B cell (primary cell): ENCODE measurements at regions not wholly inside any gene's neighbourhood (a gene's known extent, or its start where the extent isn't known, plus 50 kb on each side); places are given as distances from the start of the nearest gene placed in this dataset.

Experiments used
- ATAC-seq: fragments of 200-7000 bp; cut with Tn5 transposase; one replicate; pipeline ENCODE4 v1.10.0; 2021; ENCODE audit warnings: low read depth, mild to moderate bottlenecking, moderate number of reproducible peaks, moderate library complexity
- CTCF ChIA-PET: fragments of 350-600 bp; sonication (Branson Sonifier 250); formaldehyde crosslinking; loops from one replicate; lab custom pipeline; 2021; ENCODE audit warnings: antibody characterized with exemption, inconsistent platforms; lab: Charles Lee
- POLR2A ChIA-PET: fragments of 350-600 bp; sonication (Branson Sonifier 250); formaldehyde crosslinking; loops from one replicate; lab custom pipeline; 2021; ENCODE audit warnings: antibody characterized with exemption; lab: Charles Lee
- DNase-seq: peaks from one replicate; pipeline ENCODE4 v3.0.0; 2013
- H2AFZ ChIP-seq: 2 replicates; pipeline ENCODE4 v1.6.1; 2012; ENCODE audit warnings: mild to moderate bottlenecking, low read depth, low read length; ENCODE audit not compliant: insufficient read depth, poor library complexity, severe bottlenecking
- H3K27ac ChIP-seq, 2 donors: 1 replicate in 1 of 2; 2 replicates in 1 of 2; pipeline ENCODE4 v1.5.1; 2012 to 2013; ENCODE audit warnings: low read length in 2 of 2, mild to moderate bottlenecking in 2 of 2, moderate library complexity in 1 of 2
- H3K27me3 ChIP-seq, 4 experiments: fragments of 200-600 bp in 1 of 4; sonication (generic) in 1 of 4; replicated peaks in 1 of 4; 1 replicate in 2 of 4; 2 replicates in 2 of 4; pipeline versions ENCODE4 v1.6.1 to v1.7.0; 2013 to 2016; ENCODE audit warnings: low read length in 3 of 4, mild to moderate bottlenecking in 2 of 4, mixed read lengths in 1 of 4, moderate library complexity in 1 of 4; ENCODE audit not compliant: insufficient read depth in 4 of 4, control insufficient read depth in 3 of 4; ENCODE audit errors: control extremely low read depth in 1 of 4
- H3K36me3 ChIP-seq, 2 experiments: replicated peaks in 1 of 2; 1 replicate in 1 of 2; 2 replicates in 1 of 2; pipeline versions ENCODE4 v1.6.1 to v1.7.1; 2013; ENCODE audit warnings: low read length in 1 of 2; ENCODE audit not compliant: insufficient read depth in 2 of 2, control insufficient read depth in 1 of 2; ENCODE audit errors: control extremely low read depth in 1 of 2, extremely low read depth in 1 of 2
- H3K4me1 ChIP-seq, 2 donors: fragments of 200-600 bp in 1 of 2; sonication (generic) in 1 of 2; 1 replicate in 1 of 2; 2 replicates in 1 of 2; pipeline versions ENCODE4 v1.5.1 to v1.6.1; 2013 to 2017; ENCODE audit warnings: low read length in 2 of 2; ENCODE audit not compliant: control insufficient read depth in 2 of 2, insufficient read depth in 2 of 2
- H3K4me2 ChIP-seq: replicated peaks from 2 replicates; pipeline ENCODE3; 2012; ENCODE audit warnings: mild to moderate bottlenecking, low read depth, low read length; ENCODE audit not compliant: poor library complexity, severe bottlenecking
- H3K4me3 ChIP-seq, 5 experiments: fragments of 200-600 bp in 1 of 5; sonication (generic) in 1 of 5; 1 replicate in 3 of 5; 2 replicates in 2 of 5; pipeline versions ENCODE4 v1.5.1 to v1.7.0; 2011 to 2016; ENCODE audit warnings: low read length in 4 of 5, mild to moderate bottlenecking in 4 of 5, low read depth in 2 of 5, control low read depth in 1 of 5, moderate library complexity in 1 of 5; ENCODE audit not compliant: insufficient read depth in 1 of 5; ENCODE audit errors: control extremely low read depth in 1 of 5, extremely low read depth in 1 of 5
- H3K79me2 ChIP-seq: fragments of 200-600 bp; sonication (generic); one replicate; pipeline ENCODE4 v1.6.0; 2016; ENCODE audit warnings: low read length; ENCODE audit not compliant: control insufficient read depth, insufficient read depth
- H3K9ac ChIP-seq: fragments of 200-600 bp; sonication (generic); 2 replicates; pipeline ENCODE4 v1.6.1; 2017; ENCODE audit warnings: mild to moderate bottlenecking, low read length, moderate library complexity
- H3K9me3 ChIP-seq, 3 donors: one replicate each; pipeline versions ENCODE4 v1.6.1 to v1.7.1; 2013; ENCODE audit warnings: low read length in 2 of 3; ENCODE audit not compliant: control insufficient read depth in 2 of 3, insufficient read depth in 1 of 3; ENCODE audit errors: control extremely low read depth in 1 of 3
- H4K20me1 ChIP-seq: 2 replicates; pipeline ENCODE4 v1.6.0; 2012; ENCODE audit warnings: mild to moderate bottlenecking, low read length; ENCODE audit not compliant: insufficient read depth, control insufficient read depth, poor library complexity, severe bottlenecking
- H3K27ac Mint-ChIP-seq: one replicate; pipeline ENCODE4 v1.8.0; 2021; ENCODE audit warnings: mixed read lengths
- H3K27me3 Mint-ChIP-seq: one replicate; pipeline ENCODE4 v1.8.0; 2021; ENCODE audit warnings: mixed read lengths
- H3K4me1 Mint-ChIP-seq: one replicate; pipeline ENCODE4 v1.8.0; 2021; ENCODE audit warnings: mixed read lengths
- H3K4me3 Mint-ChIP-seq: one replicate; pipeline ENCODE4 v1.8.0; 2021; ENCODE audit warnings: mixed read lengths
- H3K9me3 Mint-ChIP-seq: one replicate; pipeline ENCODE4 v1.8.0; 2022; ENCODE audit warnings: mixed read lengths; ENCODE audit not compliant: insufficient read depth
- EZH2 ChIP-seq: IDR thresholded peaks from 2 replicates; pipeline ENCODE4 v1.6.1; 2012; ENCODE audit warnings: borderline replicate concordance, low read depth, mild to moderate bottlenecking, moderate library complexity, low read length; ENCODE audit not compliant: insufficient read depth, poor library complexity, severe bottlenecking
- WGBS: methylation state at CpG from one replicate; pipeline ENCODE4 v1.1.5; 2013; ENCODE audit warnings: missing lambda C conversion rate; ENCODE audit not compliant: insufficient coverage; 5-methylcytosine and 5-hydroxymethylcytosine counted together
- intact Hi-C: fragments of 100-400 bp; cut with micrococcal nuclease; formaldehyde crosslinking; loops from one replicate; pipeline ENCODE4 v1.10.0; 2022
- TF ChIP-seq, protein P1 (sequence below): fragments of 200-600 bp; IDR thresholded peaks from one replicate; pipeline ENCODE4 v1.8.0; 2022; ENCODE audit warnings: antibody characterized with exemption, mild to moderate bottlenecking

DNA sequence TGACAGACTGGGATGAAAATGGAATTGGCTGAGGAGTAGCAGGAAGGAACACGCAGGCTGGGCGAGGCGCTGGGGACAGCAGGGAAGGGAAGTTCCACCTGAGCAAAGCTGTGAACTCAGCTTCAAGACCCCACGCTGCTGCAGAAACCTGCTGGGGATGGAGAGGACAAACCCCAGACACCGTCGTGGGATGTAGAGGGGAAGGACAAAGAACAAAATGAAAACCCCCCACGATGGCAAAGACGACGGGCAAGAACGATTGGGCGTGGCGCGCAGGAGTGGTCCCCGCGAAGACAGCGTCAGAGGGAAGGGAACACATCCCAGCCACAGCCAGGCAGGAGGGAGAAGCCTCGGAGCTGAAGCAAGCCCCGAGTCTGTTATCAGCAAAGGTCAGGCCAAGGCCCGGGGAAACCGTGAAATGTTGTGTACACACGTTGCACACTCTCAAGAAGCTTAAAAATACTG lies 222.9 kb downstream of the NDUFA10 start:
- intact Hi-C loops = no loop called here
- H3K4me2 ChIP-seq = no peak overlapping the region
- no peak overlapping the region for H2AFZ ChIP-seq
- Mint-ChIP-seq H3K4me1 (no peaks in the 10 kb centered on the region), H3K27ac (no peak overlapping the region), H3K4me3 (no peak overlapping the region), H3K27me3 (peaks cover 5% of the 10 kb centered on the region), H3K9me3 (no peaks in the 10 kb centered on the region)
- no peaks in the 10 kb centered on the region for H3K27me3 ChIP-seq
- no peak for ATAC-seq
- H3K9ac ChIP-seq = no peak overlapping the region
- ChIA-PET POLR2A (no interaction called here), CTCF (no interaction called here)
- TF ChIP-seq EZH2 = no peak
- TF ChIP-seq, protein P1, sequence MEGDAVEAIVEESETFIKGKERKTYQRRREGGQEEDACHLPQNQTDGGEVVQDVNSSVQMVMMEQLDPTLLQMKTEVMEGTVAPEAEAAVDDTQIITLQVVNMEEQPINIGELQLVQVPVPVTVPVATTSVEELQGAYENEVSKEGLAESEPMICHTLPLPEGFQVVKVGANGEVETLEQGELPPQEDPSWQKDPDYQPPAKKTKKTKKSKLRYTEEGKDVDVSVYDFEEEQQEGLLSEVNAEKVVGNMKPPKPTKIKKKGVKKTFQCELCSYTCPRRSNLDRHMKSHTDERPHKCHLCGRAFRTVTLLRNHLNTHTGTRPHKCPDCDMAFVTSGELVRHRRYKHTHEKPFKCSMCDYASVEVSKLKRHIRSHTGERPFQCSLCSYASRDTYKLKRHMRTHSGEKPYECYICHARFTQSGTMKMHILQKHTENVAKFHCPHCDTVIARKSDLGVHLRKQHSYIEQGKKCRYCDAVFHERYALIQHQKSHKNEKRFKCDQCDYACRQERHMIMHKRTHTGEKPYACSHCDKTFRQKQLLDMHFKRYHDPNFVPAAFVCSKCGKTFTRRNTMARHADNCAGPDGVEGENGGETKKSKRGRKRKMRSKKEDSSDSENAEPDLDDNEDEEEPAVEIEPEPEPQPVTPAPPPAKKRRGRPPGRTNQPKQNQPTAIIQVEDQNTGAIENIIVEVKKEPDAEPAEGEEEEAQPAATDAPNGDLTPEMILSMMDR = no peak
- no peaks in the 10 kb centered on the region for H3K79me2 ChIP-seq
- no peaks in the 10 kb centered on the region for H4K20me1 ChIP-seq
- 91% methylated on average over 21 of the region's 21 CpGs for WGBS
- H3K4me3 ChIP-seq = no peak overlapping the region
- H3K36me3 ChIP-seq = no peaks in the 10 kb centered on the region
- H3K4me1 ChIP-seq = no peaks in the 10 kb centered on the region
- no peak overlapping the region for H3K27ac ChIP-seq
- peaks cover 0 to 10% (median 0%) of the 10 kb centered on the region in 3 donors for H3K9me3 ChIP-seq
- DNase-seq = no peak

- no peak overlapping the region for H3K4me3 Mint-ChIP-seq
- no peak for ATAC-seq
- H3K27ac Mint-ChIP-seq = no peak overlapping the region
Measured at GRCh38 chr2:239801404-239802184, 223.5 kb downstream of the NDUFA10 start.

More at GRCh38 chr2:239801404-239802184, 223.5 kb downstream of the NDUFA10 start:
- H4K20me1 ChIP-seq = no peaks in the 10 kb centered on the region
- intact Hi-C loops = no loop called here
- Mint-ChIP-seq H3K4me1 (no peaks in the 10 kb centered on the region), H3K27me3 (peaks cover 5% of the 10 kb centered on the region), H3K9me3 (no peaks in the 10 kb centered on the region)
- no peak overlapping the region for H3K27ac ChIP-seq
- H3K4me3 ChIP-seq = no peak overlapping the region
- no peaks in the 10 kb centered on the region for H3K79me2 ChIP-seq
- TF ChIP-seq EZH2 = no peak
- TF ChIP-seq, protein P1 = no peak
- peaks cover 0 to 10% (median 0%) of the 10 kb centered on the region in 3 donors for H3K9me3 ChIP-seq
- no peak overlapping the region for H3K9ac ChIP-seq
- H3K36me3 ChIP-seq = no peaks in the 10 kb centered on the region
- H3K27me3 ChIP-seq = no peaks in the 10 kb centered on the region
- DNase-seq = no peak
- POLR2A ChIA-PET = no interaction called here
- H2AFZ ChIP-seq = no peak overlapping the region
- WGBS = 89% methylated on average over 22 of the region's 22 CpGs
- CTCF ChIA-PET = no interaction called here
- no peaks in the 10 kb centered on the region for H3K4me1 ChIP-seq
- H3K4me2 ChIP-seq = no peak overlapping the region
